ENCODE measurements at regions not wholly inside any gene's neighbourhood (a gene's known extent, or its start where the extent isn't known, plus 50 kb on each side); places are given as distances from the start of the nearest gene placed in this dataset.
"Not testable (repeated sequence)": the region's sequence is repeated elsewhere in the genome, so short reads cannot be mapped to it uniquely, and the experiment has no call there.

GRCh38 chr19:31533114-31533513, 183.9 kb upstream of the TSHZ3 start:
- ATAC-seq (ENCODE audit: low read depth) (no peak), DNase-seq (no peak)
- POLR2A ChIA-PET, result no interaction called here
- Mint-ChIP-seq H3K27ac (no peak overlapping the region), H3K4me1 (no peaks in the 10 kb centered on the region), H3K9me3 (peaks cover 16% of the 10 kb centered on the region), H3K27me3 (no peaks in the 10 kb centered on the region), H3K4me3 (no peak overlapping the region), H3K36me3 (ENCODE audit: low read depth) (no peaks in the 10 kb centered on the region)
- TF ChIP-seq, protein P1, sequence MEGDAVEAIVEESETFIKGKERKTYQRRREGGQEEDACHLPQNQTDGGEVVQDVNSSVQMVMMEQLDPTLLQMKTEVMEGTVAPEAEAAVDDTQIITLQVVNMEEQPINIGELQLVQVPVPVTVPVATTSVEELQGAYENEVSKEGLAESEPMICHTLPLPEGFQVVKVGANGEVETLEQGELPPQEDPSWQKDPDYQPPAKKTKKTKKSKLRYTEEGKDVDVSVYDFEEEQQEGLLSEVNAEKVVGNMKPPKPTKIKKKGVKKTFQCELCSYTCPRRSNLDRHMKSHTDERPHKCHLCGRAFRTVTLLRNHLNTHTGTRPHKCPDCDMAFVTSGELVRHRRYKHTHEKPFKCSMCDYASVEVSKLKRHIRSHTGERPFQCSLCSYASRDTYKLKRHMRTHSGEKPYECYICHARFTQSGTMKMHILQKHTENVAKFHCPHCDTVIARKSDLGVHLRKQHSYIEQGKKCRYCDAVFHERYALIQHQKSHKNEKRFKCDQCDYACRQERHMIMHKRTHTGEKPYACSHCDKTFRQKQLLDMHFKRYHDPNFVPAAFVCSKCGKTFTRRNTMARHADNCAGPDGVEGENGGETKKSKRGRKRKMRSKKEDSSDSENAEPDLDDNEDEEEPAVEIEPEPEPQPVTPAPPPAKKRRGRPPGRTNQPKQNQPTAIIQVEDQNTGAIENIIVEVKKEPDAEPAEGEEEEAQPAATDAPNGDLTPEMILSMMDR (IDR thresholded peaks at IDR 0.05), result no peak
- intact Hi-C loops (cut with micrococcal nuclease), result no loop called here
- CTCF ChIA-PET, result no interaction called here

- TF ChIP-seq, protein P1 (IDR thresholded peaks at IDR 0.05), result no peak
- Mint-ChIP-seq H3K4me1 (no peaks in the 10 kb centered on the region), H3K27me3 (no peaks in the 10 kb centered on the region), H3K27ac (no peak overlapping the region), H3K36me3 (ENCODE audit: low read depth) (no peaks in the 10 kb centered on the region), H3K9me3 (peaks cover 17% of the 10 kb centered on the region), H3K4me3 (no peak overlapping the region)
- POLR2A ChIA-PET, result no interaction called here
- DNase-seq (no peak), ATAC-seq (ENCODE audit: low read depth) (no peak)
- CTCF ChIA-PET, result no interaction called here
- intact Hi-C loops (cut with micrococcal nuclease), result no loop called here
These were observed 185.0 kb upstream of the TSHZ3 start for GRCh38 chr19:31534231-31534630.

DNA sequence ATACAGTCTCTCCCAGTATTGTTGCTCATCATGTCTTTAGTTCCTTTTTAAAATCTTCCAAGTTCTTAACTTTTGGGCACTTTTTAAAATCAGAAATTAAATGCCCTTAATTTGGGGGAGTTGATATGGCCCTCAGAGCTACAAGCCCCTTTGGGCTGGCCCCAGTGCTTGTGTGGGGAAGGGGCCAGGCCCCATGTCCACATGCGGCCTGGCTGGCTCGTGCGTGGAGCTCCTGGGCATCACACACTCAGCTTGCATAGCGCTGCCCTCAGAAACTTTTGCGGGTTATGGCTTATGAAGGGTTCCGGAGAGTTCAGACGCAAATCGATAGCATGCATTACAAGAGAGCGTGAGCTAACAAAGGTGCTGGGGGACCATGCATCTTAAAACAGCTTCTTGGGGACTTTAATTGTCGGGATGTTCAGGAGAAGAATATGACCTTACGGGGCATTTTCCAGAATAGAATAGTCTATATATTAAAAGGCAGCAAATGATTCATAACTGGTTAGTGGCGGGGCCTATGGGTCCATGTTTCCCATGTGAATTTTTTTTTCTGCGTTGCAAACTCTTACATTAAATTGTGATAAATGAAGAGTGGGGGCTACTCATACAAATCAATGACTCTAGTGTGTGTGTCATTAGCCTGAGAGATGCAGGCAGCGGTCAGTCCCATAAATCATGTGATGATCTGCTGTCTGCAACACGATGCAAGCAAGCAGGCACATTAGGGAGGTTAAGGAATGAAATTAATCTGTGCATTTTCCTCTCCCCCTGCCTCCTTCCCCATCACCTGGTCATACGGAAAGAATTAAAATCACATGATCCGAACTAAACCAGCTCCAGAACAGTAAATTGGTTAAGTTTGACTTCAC, 185.8 kb upstream of the TSHZ3 start:
- Mint-ChIP-seq H3K27ac (no peak overlapping the region), H3K4me1 (no peaks in the 10 kb centered on the region), H3K4me3 (no peak overlapping the region), H3K27me3 (no peaks in the 10 kb centered on the region), H3K36me3 (ENCODE audit: low read depth) (no peaks in the 10 kb centered on the region), H3K9me3 (peaks cover 11% of the 10 kb centered on the region)
- intact Hi-C loops (cut with micrococcal nuclease), result no loop called here
- DNase-seq (no peak), ATAC-seq (ENCODE audit: low read depth) (no peak)
- POLR2A ChIA-PET, result no interaction called here
- TF ChIP-seq, protein P1 (IDR thresholded peaks at IDR 0.05), result no peak
- CTCF ChIA-PET, result no interaction called here

DNA sequence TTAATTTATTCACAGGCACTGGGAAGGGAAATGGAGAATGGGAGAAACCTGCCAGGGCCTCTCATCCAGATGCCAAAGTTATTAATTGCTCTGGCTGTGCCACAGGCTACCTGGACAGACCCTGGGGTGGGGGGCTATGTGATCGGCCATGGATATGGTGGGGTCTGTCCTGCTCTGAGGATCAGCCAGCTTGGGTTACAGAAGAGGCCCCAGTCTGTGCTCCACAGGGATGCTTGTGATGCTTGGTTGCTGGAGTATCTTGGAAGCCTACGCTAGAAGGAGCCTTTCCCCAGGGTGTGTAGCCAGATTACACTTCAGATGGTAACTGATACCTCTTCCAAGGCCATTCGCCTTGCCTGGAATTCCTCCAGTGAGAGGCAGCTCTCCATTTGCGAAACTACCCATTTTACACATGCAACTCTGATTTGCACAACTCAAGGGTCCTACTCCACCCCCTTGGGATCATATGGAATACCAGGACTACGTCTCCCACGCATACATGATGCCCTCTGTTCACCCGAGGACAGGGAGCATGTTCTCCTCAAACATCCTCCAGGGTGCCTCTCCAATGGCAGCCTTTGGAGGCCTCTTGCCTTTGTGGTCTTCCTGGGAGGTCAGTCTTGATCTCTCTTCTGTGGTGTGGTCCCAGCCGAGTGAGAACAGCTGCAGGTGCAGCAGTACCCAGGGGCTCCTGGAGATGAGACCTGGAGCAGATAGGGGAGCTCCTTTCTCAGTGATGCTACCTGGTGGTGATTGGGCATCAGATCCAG, 186.6 kb upstream of the TSHZ3 start:
- intact Hi-C loops (cut with micrococcal nuclease), result no loop called here
- TF ChIP-seq, protein P1 (IDR thresholded peaks at IDR 0.05), result no peak
- H3K27me3 Mint-ChIP-seq, result no peaks in the 10 kb centered on the region
- ChIA-PET POLR2A (no interaction called here), CTCF (no interaction called here)
- H3K4me1 Mint-ChIP-seq, result no peaks in the 10 kb centered on the region
- H3K9me3 Mint-ChIP-seq, result peaks cover 11% of the 10 kb centered on the region
- H3K4me3 Mint-ChIP-seq, result no peak overlapping the region
- ATAC-seq (ENCODE audit: low read depth), result no peak
- H3K36me3 Mint-ChIP-seq (ENCODE audit: low read depth), result no peaks in the 10 kb centered on the region
- no peak overlapping the region for H3K27ac Mint-ChIP-seq
- no peak for DNase-seq

- Mint-ChIP-seq H3K4me1 (no peaks in the 10 kb centered on the region), H3K27me3 (no peaks in the 10 kb centered on the region), H3K36me3 (ENCODE audit: low read depth) (no peaks in the 10 kb centered on the region), H3K27ac (no peak overlapping the region), H3K4me3 (no peak overlapping the region), H3K9me3 (peaks cover 12% of the 10 kb centered on the region)
- ChIA-PET POLR2A (no interaction called here), CTCF (no interaction called here)
- no peak for DNase-seq
- intact Hi-C loops (cut with micrococcal nuclease), result no loop called here
- TF ChIP-seq, protein P1 (IDR thresholded peaks at IDR 0.05), result no peak
- ATAC-seq (ENCODE audit: low read depth), result no peak
These were observed 187.9 kb upstream of the TSHZ3 start for GRCh38 chr19:31537136-31537535.

- intact Hi-C loops (cut with micrococcal nuclease); DNase-seq; H3K27me3 Mint-ChIP-seq; H3K4me3 Mint-ChIP-seq; POLR2A ChIA-PET; CTCF ChIA-PET; H3K4me1 Mint-ChIP-seq; H3K36me3 Mint-ChIP-seq (ENCODE audit: low read depth); H3K27ac Mint-ChIP-seq; ATAC-seq (ENCODE audit: low read depth): not testable (repeated sequence)
- peaks cover 10% of the 10 kb centered on the region for H3K9me3 Mint-ChIP-seq
These were observed 188.7 kb upstream of the TSHZ3 start for GRCh38 chr19:31537902-31538301.
